ENCODE measurements at regions not wholly inside any gene's neighbourhood (a gene's known extent, or its start where the extent isn't known, plus 50 kb on each side); places are given as distances from the start of the nearest gene placed in this dataset.

DNA sequence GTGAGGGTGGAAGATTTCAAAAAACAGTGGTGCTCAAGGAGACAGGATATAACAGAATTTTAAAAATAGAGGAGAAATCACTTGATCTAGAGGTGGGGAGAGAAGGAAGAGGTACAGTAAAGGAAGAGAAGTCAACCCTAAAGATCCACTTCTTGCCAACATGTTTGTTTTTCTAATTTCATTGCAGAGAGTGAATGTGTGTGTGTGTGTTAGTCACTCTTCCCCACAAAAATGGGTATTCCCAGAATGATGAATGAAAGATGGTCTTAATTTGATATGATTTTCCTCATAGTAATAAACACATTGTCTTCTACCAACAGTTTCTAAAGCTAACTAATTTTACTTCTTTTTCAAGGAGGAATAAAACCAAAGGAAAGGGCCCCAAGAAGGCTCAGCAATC, 74.2 kb upstream of the NGF start:
- H3K4me3 ChIP-seq (ENCODE audit: low read depth, low read length), result no peak overlapping the region
- TF ChIP-seq, protein P1, sequence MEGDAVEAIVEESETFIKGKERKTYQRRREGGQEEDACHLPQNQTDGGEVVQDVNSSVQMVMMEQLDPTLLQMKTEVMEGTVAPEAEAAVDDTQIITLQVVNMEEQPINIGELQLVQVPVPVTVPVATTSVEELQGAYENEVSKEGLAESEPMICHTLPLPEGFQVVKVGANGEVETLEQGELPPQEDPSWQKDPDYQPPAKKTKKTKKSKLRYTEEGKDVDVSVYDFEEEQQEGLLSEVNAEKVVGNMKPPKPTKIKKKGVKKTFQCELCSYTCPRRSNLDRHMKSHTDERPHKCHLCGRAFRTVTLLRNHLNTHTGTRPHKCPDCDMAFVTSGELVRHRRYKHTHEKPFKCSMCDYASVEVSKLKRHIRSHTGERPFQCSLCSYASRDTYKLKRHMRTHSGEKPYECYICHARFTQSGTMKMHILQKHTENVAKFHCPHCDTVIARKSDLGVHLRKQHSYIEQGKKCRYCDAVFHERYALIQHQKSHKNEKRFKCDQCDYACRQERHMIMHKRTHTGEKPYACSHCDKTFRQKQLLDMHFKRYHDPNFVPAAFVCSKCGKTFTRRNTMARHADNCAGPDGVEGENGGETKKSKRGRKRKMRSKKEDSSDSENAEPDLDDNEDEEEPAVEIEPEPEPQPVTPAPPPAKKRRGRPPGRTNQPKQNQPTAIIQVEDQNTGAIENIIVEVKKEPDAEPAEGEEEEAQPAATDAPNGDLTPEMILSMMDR (IDR thresholded peaks at IDR 0.05; ENCODE audit: control insufficient read depth, extremely low read depth, insufficient read depth), result no peak
- DNase-seq (ENCODE audit: low read depth), result no peak

DNA sequence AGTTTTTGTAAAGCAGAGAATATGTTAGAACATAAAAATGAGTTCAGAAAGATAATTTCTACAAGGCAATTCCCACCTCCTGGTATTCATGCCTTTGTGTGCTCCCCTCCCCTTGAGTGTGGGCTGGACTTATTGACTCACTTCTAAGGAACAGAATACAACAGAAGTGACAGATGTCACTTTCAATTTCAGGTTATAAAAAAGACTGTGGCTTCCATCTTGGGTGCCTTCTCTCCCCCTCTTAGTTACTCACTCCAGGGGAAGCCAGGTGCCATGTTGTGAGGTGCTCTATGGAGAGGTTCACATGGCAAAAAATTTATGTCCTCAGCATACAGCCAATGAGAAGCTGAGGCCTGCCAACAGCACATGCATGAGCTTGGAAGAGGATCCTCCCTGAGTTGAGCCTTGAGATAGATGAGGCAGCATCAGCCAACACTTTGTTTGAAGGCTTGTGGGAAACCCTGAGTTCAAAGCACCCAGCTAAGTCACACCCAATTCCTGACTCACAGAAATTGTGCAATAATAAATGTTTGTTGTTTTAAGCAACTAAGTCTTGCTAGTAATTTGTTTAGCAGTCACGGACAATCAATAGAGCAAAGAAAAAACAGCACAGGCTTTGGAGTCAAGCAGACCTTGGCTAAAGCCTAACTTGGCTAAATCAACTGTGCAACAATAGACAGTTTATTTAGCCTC, 73.5 kb upstream of the NGF start:
- no peak for DNase-seq (ENCODE audit: low read depth)
- H3K4me3 ChIP-seq (ENCODE audit: low read depth, low read length), result no peak overlapping the region
- TF ChIP-seq, protein P1 (IDR thresholded peaks at IDR 0.05; ENCODE audit: control insufficient read depth, extremely low read depth, insufficient read depth), result no peak

DNA sequence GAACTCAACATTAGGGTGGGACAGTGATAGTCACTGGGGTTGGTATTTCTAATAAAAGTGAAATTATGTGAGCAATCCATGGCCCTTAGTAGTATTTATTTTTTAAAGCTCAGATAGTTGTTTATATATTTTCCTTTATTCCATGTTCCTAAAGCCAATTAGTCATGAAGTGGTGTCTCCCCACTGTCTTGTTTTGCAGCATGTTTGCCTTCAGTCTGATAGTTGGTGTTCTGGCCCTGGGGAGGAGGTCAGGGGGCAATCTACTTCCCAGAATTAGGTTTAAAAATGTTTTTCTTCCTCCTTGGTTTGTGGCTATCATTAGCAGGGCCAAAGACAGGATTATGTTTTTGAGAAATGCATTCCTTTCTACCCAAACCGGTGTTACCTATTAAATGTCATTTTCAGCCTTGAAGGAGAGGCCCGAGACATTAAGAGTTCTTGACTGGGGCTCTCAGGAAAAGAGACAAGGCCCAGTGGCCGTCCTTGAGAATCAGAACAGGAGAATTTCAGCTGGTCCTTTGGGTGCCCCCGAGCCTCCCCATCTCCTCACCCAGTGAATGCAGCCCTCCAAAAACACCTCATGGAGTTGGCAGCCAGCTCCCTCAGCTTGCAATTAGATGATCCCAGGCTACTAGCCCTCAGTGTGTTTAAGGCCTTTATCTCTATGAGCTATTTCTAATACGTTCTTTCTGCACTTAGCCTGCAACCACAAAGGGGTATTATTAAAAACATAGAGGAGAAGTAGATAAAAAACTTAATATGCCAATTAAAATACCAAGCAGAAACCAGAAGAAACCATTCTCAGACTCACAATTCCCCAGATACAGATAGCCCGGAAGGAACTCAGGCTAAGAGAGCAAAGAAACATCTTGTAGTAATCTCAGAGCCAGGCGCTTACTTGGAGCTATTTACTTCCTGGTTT, 71.3 kb upstream of the NGF start:
- no peak for DNase-seq (ENCODE audit: low read depth)
- H3K4me3 ChIP-seq (ENCODE audit: low read depth, low read length), result no peak overlapping the region
- TF ChIP-seq, protein P1 (IDR thresholded peaks at IDR 0.05; ENCODE audit: control insufficient read depth, extremely low read depth, insufficient read depth), result no peak

DNA sequence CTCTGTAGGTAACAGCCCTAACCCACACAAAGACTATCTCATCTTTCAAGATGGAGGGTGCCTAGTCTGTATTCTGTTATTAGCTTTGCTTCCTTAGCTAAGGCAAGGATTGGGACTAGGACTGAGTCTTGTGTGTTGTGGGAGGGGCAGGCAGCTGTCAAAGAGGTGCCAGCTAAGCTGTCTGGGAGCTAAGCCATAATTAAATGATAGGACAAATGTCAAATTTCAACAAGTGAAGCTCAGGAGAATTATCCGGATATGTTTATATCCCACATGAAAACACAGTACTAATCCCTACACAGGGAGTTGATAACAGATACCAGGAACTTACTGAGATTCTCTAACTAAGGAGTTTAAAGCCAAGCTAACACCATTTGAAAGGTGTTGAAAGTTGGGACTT, 70.5 kb upstream of the NGF start:
- no peak overlapping the region for H3K4me3 ChIP-seq (ENCODE audit: low read depth, low read length)
- TF ChIP-seq, protein P1 (IDR thresholded peaks at IDR 0.05; ENCODE audit: control insufficient read depth, extremely low read depth, insufficient read depth), result no peak
- DNase-seq (ENCODE audit: low read depth), result no peak

DNA sequence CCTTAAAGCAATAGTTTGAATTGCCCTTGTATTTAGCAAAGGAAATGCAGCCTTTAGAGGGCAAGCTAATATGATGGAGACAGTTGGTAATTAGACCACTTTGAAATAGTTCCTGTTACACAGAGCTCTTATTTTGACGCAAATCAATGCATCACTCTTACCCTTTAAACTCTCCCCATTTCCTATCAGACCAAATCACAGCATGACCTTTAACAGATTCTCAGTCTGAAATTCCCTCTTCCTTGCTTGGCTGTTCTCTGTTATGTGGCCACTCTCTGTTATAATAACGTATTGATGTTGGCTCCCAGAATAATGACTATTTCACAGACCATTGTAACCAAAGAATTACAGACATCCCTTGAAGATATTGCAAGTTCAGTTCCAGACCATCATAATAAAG, 66.9 kb upstream of the NGF start:
- H3K4me3 ChIP-seq (ENCODE audit: low read depth, low read length), result no peak overlapping the region
- TF ChIP-seq, protein P1 (IDR thresholded peaks at IDR 0.05; ENCODE audit: control insufficient read depth, extremely low read depth, insufficient read depth), result no peak
- no peak for DNase-seq (ENCODE audit: low read depth)

DNA sequence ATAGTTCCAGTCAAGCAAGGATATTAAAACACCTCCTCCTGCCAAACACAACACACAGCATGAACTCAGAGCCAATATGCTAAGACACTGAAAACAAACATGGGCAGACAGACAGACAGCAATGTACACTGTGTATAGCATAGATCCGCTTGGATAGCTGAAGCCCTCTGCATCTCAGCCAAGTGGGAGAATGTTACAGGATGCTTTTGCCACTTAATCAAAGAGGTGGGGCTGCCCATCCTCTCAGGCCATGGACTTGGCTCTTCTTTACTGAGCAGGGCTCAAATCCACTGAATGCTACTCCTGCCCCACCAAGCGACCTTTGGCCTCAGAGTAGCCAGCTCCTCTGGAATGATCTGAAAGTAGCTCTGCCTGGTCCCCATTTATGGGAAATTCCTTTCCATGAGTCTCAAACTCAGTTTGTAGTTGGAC, 64.7 kb upstream of the NGF start:
- H3K4me3 ChIP-seq (ENCODE audit: low read depth, low read length), result no peak overlapping the region
- peak; percentile 56 for DNase-seq (ENCODE audit: low read depth)
- TF ChIP-seq, protein P1 (IDR thresholded peaks at IDR 0.05; ENCODE audit: control insufficient read depth, extremely low read depth, insufficient read depth), result no peak
